DND-41 (cell line): ENCODE measurements at regions not wholly inside any gene's neighbourhood (a gene's known extent, or its start where the extent isn't known, plus 50 kb on each side); places are given as distances from the start of the nearest gene placed in this dataset.

Experiments used
- ATAC-seq: fragments of 200-7000 bp; cut with Tn5 transposase; 3 replicates; pipeline ENCODE4 v1.9.1; 2021; ENCODE audit warnings: low read depth; ENCODE audit not compliant: insufficient read depth
- DNase-seq: peaks from one replicate; pipeline ENCODE4 v3.0.0-alpha.2; 2020
- H2AFZ ChIP-seq: 2 replicates; pipeline ENCODE4 v1.6.0; 2012; ENCODE audit warnings: low read depth, low read length
- H3K27ac ChIP-seq: 2 replicates; pipeline ENCODE4 v1.5.1; 2012; ENCODE audit warnings: low read length, inconsistent platforms
- H3K27me3 ChIP-seq: fragments of 200-600 bp; sonication (generic); 2 replicates; pipeline ENCODE4 v1.6.0; 2012; ENCODE audit warnings: low read length, mild to moderate bottlenecking, inconsistent platforms; ENCODE audit not compliant: insufficient read depth, poor library complexity
- H3K36me3 ChIP-seq: 2 replicates; pipeline ENCODE4 v1.5.1; 2012; ENCODE audit warnings: low read length, inconsistent platforms; ENCODE audit not compliant: insufficient read depth
- H3K4me1 ChIP-seq: 2 replicates; pipeline ENCODE4 v1.5.1; 2012; ENCODE audit warnings: mild to moderate bottlenecking, low read length; ENCODE audit not compliant: insufficient read depth
- H3K4me2 ChIP-seq: 2 replicates; pipeline ENCODE4 v1.6.0; 2012; ENCODE audit warnings: mild to moderate bottlenecking, moderate library complexity, low read length, inconsistent platforms; ENCODE audit not compliant: insufficient read depth
- H3K4me3 ChIP-seq, 2 experiments: fragments of 200-600 bp in 1 of 2; shearing (Covaris generic) in 1 of 2; 2 replicates each; pipeline ENCODE4 v1.5.1; 2012 to 2016; ENCODE audit warnings: inconsistent platforms in 2 of 2, low read length in 2 of 2, mild to moderate bottlenecking in 2 of 2, low read depth in 1 of 2, moderate library complexity in 1 of 2
- H3K79me2 ChIP-seq: 2 replicates; pipeline ENCODE4 v1.6.0; 2012; ENCODE audit warnings: low read length, inconsistent platforms; ENCODE audit not compliant: insufficient read depth
- H3K9ac ChIP-seq: 2 replicates; pipeline ENCODE4 v1.6.0; 2012; ENCODE audit warnings: low read depth, mild to moderate bottlenecking, inconsistent platforms, low read length, moderate library complexity
- H3K9me3 ChIP-seq: 2 replicates; pipeline ENCODE4 v1.5.1; 2012; ENCODE audit warnings: low read length, moderate library complexity, mild to moderate bottlenecking, inconsistent platforms; ENCODE audit not compliant: insufficient read depth, severe bottlenecking
- H4K20me1 ChIP-seq: 2 replicates; pipeline ENCODE4 v1.6.0; 2012; ENCODE audit warnings: low read length; ENCODE audit not compliant: insufficient read depth
- EZH2 ChIP-seq: IDR thresholded peaks from 3 replicates; pipeline ENCODE4 v1.6.1; 2012; ENCODE audit warnings: borderline replicate concordance, low read depth, mild to moderate bottlenecking, moderate library complexity, low read length, inconsistent platforms; ENCODE audit not compliant: severe bottlenecking
- TF ChIP-seq, protein P1 (sequence below): IDR thresholded peaks from 2 replicates; pipeline ENCODE4 v1.5.1; 2012; ENCODE audit warnings: borderline replicate concordance, low read length, moderate library complexity, mild to moderate bottlenecking; ENCODE audit not compliant: poor library complexity, severe bottlenecking; ENCODE audit errors: extremely low read depth

DNA sequence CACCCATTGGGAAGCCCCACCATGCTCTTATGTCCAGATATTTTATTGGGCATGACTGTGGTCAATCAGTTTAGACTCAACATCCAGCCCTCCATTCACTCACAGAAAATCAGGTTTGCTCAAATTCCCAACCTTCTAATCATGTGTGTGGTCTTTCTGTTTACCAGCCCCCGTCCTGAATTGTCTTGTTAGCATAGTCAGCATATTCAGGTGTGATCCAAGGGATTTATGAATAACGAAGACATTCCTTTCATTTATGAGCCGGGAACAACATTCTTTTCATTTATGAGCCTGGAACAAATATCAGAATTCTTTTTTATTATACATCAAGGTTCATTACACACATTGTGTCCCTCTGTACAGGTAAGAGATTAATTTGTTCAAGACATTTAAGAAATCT lies 376.3 kb upstream of the POM121L12 start:
- Histone ChIP-seq H2AFZ (no peak overlapping the region), H3K27ac (no peak overlapping the region), H3K27me3 (no peaks in the 10 kb centered on the region), H3K4me1 (no peaks in the 10 kb centered on the region), H3K4me2 (no peak overlapping the region), H3K36me3 (no peaks in the 10 kb centered on the region), H4K20me1 (no peaks in the 10 kb centered on the region), H3K79me2 (no peaks in the 10 kb centered on the region), H3K9ac (no peak overlapping the region), H3K4me3 (no peak overlapping the region), H3K9me3 (no peaks in the 10 kb centered on the region)
- TF ChIP-seq EZH2: no peak
- TF ChIP-seq, protein P1, sequence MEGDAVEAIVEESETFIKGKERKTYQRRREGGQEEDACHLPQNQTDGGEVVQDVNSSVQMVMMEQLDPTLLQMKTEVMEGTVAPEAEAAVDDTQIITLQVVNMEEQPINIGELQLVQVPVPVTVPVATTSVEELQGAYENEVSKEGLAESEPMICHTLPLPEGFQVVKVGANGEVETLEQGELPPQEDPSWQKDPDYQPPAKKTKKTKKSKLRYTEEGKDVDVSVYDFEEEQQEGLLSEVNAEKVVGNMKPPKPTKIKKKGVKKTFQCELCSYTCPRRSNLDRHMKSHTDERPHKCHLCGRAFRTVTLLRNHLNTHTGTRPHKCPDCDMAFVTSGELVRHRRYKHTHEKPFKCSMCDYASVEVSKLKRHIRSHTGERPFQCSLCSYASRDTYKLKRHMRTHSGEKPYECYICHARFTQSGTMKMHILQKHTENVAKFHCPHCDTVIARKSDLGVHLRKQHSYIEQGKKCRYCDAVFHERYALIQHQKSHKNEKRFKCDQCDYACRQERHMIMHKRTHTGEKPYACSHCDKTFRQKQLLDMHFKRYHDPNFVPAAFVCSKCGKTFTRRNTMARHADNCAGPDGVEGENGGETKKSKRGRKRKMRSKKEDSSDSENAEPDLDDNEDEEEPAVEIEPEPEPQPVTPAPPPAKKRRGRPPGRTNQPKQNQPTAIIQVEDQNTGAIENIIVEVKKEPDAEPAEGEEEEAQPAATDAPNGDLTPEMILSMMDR: no peak
- ATAC-seq (no peak), DNase-seq (no peak)

DNA sequence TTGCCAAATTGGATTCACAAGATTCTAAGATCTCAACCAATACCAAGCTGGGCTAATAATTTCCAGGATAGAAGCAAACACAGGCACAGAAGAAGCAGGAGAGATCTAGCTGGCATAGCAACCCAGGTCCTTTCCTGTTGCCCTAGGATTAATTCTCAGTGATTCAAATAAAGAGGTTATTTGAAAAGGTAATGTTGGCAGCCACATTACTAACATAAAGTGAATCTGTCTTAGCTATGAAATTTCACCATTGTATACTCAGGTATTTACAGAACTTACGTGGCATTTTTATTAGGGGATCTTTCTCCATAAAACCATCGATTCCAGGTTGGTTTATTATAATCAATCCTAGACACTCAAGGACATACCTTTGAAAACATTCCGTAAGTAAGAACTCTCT lies 379.3 kb upstream of the POM121L12 start:
- Histone ChIP-seq H3K27ac (no peak overlapping the region), H3K27me3 (no peaks in the 10 kb centered on the region), H3K9me3 (no peaks in the 10 kb centered on the region), H3K4me2 (no peak overlapping the region), H3K4me1 (no peaks in the 10 kb centered on the region), H3K36me3 (no peaks in the 10 kb centered on the region), H3K4me3 (no peak overlapping the region), H4K20me1 (no peaks in the 10 kb centered on the region), H3K9ac (no peak overlapping the region), H2AFZ (no peak overlapping the region), H3K79me2 (no peaks in the 10 kb centered on the region)
- DNase-seq: no peak
- ATAC-seq: no peak
- TF ChIP-seq, protein P1: no peak

GRCh38 chr7:52652621-52653020 lies 382.8 kb upstream of the POM121L12 start:
- no peak for TF ChIP-seq EZH2
- TF ChIP-seq, protein P1: no peak
- DNase-seq (no peak), ATAC-seq (no peak)
- Histone ChIP-seq H3K27me3 (no peaks in the 10 kb centered on the region), H3K4me2 (no peak overlapping the region), H3K36me3 (no peaks in the 10 kb centered on the region), H3K27ac (no peak overlapping the region), H3K9ac (no peak overlapping the region), H2AFZ (no peak overlapping the region), H3K4me1 (no peaks in the 10 kb centered on the region), H4K20me1 (no peaks in the 10 kb centered on the region), H3K79me2 (no peaks in the 10 kb centered on the region), H3K4me3 (no peak overlapping the region), H3K9me3 (no peaks in the 10 kb centered on the region)

- no peak overlapping the region for H3K4me3 ChIP-seq
- TF ChIP-seq, protein P1: no peak
- no peak for TF ChIP-seq EZH2
- DNase-seq: no peak
Measured at GRCh38 chr7:52648872-52649271, 386.6 kb upstream of the POM121L12 start.

More at GRCh38 chr7:52648872-52649271, 386.6 kb upstream of the POM121L12 start:
- Histone ChIP-seq H2AFZ (no peak overlapping the region), H3K4me2 (no peak overlapping the region), H4K20me1 (no peaks in the 10 kb centered on the region), H3K79me2 (no peaks in the 10 kb centered on the region), H3K36me3 (no peaks in the 10 kb centered on the region), H3K27ac (no peak overlapping the region), H3K4me1 (no peaks in the 10 kb centered on the region), H3K27me3 (no peaks in the 10 kb centered on the region), H3K9ac (no peak overlapping the region), H3K9me3 (no peaks in the 10 kb centered on the region)
- no peak for ATAC-seq
